ENCODE measurements at regions not wholly inside any gene's neighbourhood (a gene's known extent, or its start where the extent isn't known, plus 50 kb on each side); places are given as distances from the start of the nearest gene placed in this dataset.

DNA sequence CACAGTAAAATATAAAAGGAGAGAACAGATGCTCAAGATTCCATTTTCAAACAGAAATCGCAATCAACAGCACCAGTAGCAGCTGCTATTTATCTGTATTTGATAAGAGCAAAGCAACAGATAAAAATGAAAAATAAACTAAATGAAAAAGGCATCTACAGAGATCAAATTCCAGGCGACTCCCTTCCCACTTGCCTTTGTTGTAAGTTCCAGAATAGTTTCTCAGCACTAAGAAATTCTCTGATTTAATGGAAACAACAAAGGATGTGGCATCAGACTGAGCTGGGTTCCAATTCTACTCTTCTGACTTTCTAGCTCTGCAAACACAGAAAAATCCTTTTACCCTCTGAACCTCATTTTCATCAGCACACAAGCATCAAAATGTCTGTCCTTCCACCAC lies 110.8 kb upstream of the MME start:
- Mint-ChIP-seq H3K27me3 (ENCODE audit: insufficient read depth, unreplicated experiment) (peaks cover 4% of the 10 kb centered on the region), H3K4me3 (ENCODE audit: unreplicated experiment) (no peak overlapping the region), H3K9me3 (ENCODE audit: unreplicated experiment) (no peaks in the 10 kb centered on the region), H3K4me1 (ENCODE audit: low read depth, unreplicated experiment) (no peaks in the 10 kb centered on the region), H3K36me3 (ENCODE audit: insufficient read depth, unreplicated experiment) (no peaks in the 10 kb centered on the region), H3K27ac (ENCODE audit: unreplicated experiment) (no peak overlapping the region)
- H3K4me3 ChIP-seq (ENCODE audit: low read depth, low read length) = no peak overlapping the region
- intact Hi-C loops (cut with micrococcal nuclease; ENCODE audit: unreplicated experiment) = no loop called here
- no TSS peak for BruUV-seq (replicated peaks)
- no peaks in the 10 kb centered on the region for H3K36me3 ChIP-seq (ENCODE audit: control insufficient read depth, insufficient read depth, low read length)
- DNase-seq = no peak
- H3K4me1 ChIP-seq = no peaks in the 10 kb centered on the region
- TF ChIP-seq, protein P1, sequence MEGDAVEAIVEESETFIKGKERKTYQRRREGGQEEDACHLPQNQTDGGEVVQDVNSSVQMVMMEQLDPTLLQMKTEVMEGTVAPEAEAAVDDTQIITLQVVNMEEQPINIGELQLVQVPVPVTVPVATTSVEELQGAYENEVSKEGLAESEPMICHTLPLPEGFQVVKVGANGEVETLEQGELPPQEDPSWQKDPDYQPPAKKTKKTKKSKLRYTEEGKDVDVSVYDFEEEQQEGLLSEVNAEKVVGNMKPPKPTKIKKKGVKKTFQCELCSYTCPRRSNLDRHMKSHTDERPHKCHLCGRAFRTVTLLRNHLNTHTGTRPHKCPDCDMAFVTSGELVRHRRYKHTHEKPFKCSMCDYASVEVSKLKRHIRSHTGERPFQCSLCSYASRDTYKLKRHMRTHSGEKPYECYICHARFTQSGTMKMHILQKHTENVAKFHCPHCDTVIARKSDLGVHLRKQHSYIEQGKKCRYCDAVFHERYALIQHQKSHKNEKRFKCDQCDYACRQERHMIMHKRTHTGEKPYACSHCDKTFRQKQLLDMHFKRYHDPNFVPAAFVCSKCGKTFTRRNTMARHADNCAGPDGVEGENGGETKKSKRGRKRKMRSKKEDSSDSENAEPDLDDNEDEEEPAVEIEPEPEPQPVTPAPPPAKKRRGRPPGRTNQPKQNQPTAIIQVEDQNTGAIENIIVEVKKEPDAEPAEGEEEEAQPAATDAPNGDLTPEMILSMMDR (IDR thresholded peaks at IDR 0.05; ENCODE audit: insufficient read depth in 1 of 2, low read depth in 1 of 2, low read length in 1 of 2, severe bottlenecking in 1 of 2, unreplicated experiment in 1 of 2) = no peak
- no peaks in the 10 kb centered on the region for H3K9me3 ChIP-seq
- H3K27me3 ChIP-seq (replicated peaks; ENCODE audit: control insufficient read depth, insufficient read depth, low read length) = no peaks in the 10 kb centered on the region
- ChIA-PET CTCF (no interaction called here), POLR2A (no interaction called here)

DNA sequence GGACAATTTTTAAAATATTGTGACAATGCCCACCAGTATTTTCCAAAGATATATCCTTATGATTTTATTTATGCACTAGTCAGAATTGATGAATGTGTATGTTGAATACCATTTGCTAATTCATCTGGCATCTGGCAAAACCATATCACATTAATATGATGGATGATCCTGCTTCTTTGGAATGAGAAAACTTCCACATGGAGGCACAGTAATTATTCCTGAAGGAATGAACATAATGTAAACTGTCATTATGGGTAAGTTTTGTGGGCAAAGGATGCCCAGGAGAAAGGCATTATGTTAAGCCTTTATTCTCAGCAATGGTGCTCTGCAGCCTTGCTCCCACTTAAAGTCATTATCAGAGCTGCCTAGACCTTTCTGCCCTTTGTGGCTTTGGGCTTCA lies 113.0 kb upstream of the MME start:
- no peaks in the 10 kb centered on the region for H3K36me3 ChIP-seq (ENCODE audit: control insufficient read depth, insufficient read depth, low read length)
- Mint-ChIP-seq H3K4me3 (ENCODE audit: unreplicated experiment) (no peak overlapping the region), H3K9me3 (ENCODE audit: unreplicated experiment) (no peaks in the 10 kb centered on the region), H3K4me1 (ENCODE audit: low read depth, unreplicated experiment) (no peaks in the 10 kb centered on the region), H3K27me3 (ENCODE audit: insufficient read depth, unreplicated experiment) (peaks cover 4% of the 10 kb centered on the region), H3K36me3 (ENCODE audit: insufficient read depth, unreplicated experiment) (no peaks in the 10 kb centered on the region), H3K27ac (ENCODE audit: unreplicated experiment) (no peak overlapping the region)
- ChIA-PET CTCF (no interaction called here), POLR2A (no interaction called here)
- no peaks in the 10 kb centered on the region for H3K9me3 ChIP-seq
- no peak overlapping the region for H3K4me3 ChIP-seq (ENCODE audit: low read depth, low read length)
- BruUV-seq (replicated peaks) = no TSS peak
- DNase-seq = no peak
- no peaks in the 10 kb centered on the region for H3K4me1 ChIP-seq
- no peaks in the 10 kb centered on the region for H3K27me3 ChIP-seq (replicated peaks; ENCODE audit: control insufficient read depth, insufficient read depth, low read length)
- intact Hi-C loops (cut with micrococcal nuclease; ENCODE audit: unreplicated experiment) = no loop called here
- TF ChIP-seq, protein P1 (IDR thresholded peaks at IDR 0.05; ENCODE audit: insufficient read depth in 1 of 2, low read depth in 1 of 2, low read length in 1 of 2, severe bottlenecking in 1 of 2, unreplicated experiment in 1 of 2) = no peak

DNA sequence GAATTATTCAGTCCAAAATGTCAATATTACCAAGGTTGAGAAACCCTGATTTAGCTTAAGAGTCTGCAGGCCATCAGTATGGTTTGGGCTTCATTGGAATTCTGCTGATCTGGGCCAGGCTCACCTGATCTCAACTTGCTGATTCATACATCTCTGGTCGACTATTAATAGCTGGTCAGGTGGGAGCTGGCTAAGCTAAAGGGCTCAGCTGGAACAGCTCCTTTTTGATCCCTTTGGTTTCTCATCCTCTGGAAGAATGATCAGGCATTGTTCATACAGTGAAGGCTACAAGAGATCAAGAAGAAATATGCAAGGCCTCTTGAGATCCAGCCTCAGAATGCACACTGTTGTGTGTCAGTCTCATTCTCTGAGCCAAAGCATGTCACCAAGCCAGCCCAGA lies 123.3 kb upstream of the MME start:
- no peaks in the 10 kb centered on the region for H3K27me3 Mint-ChIP-seq (ENCODE audit: insufficient read depth, unreplicated experiment)

More for the DNA sequence above, 123.3 kb upstream of the MME start:
- intact Hi-C loops (cut with micrococcal nuclease; ENCODE audit: unreplicated experiment) = no loop called here
- no peak overlapping the region for H3K27ac Mint-ChIP-seq (ENCODE audit: unreplicated experiment)
- H3K4me3 Mint-ChIP-seq (ENCODE audit: unreplicated experiment) = no peak overlapping the region
- no peak overlapping the region for H3K4me3 ChIP-seq (ENCODE audit: low read depth, low read length)
- ChIA-PET POLR2A (no interaction called here), CTCF (no interaction called here)
- no peak for DNase-seq
- H3K9me3 ChIP-seq = no peaks in the 10 kb centered on the region
- H3K9me3 Mint-ChIP-seq (ENCODE audit: unreplicated experiment) = peaks cover 2% of the 10 kb centered on the region
- H3K4me1 ChIP-seq = no peaks in the 10 kb centered on the region
- no peaks in the 10 kb centered on the region for H3K4me1 Mint-ChIP-seq (ENCODE audit: low read depth, unreplicated experiment)
- H3K27me3 ChIP-seq (replicated peaks; ENCODE audit: control insufficient read depth, insufficient read depth, low read length) = no peaks in the 10 kb centered on the region
- TF ChIP-seq, protein P1 (IDR thresholded peaks at IDR 0.05; ENCODE audit: insufficient read depth in 1 of 2, low read depth in 1 of 2, low read length in 1 of 2, severe bottlenecking in 1 of 2, unreplicated experiment in 1 of 2) = no peak
- H3K36me3 ChIP-seq (ENCODE audit: control insufficient read depth, insufficient read depth, low read length) = no peaks in the 10 kb centered on the region
- no peaks in the 10 kb centered on the region for H3K36me3 Mint-ChIP-seq (ENCODE audit: insufficient read depth, unreplicated experiment)
- BruUV-seq (replicated peaks) = no TSS peak
